GM23338 (cell line): ENCODE measurements at regions not wholly inside any gene's neighbourhood (a gene's known extent, or its start where the extent isn't known, plus 50 kb on each side); places are given as distances from the start of the nearest gene placed in this dataset.

Source experiments
- ATAC-seq: fragments of 200-7000 bp; cut with Tn5 transposase; 3 replicates; pipeline ENCODE4 v1.9.1; 2020
- DNase-seq: peaks from one replicate; pipeline ENCODE4 v3.0.0-alpha.2; 2015; ENCODE audit warnings: low spot score
- H2AFZ ChIP-seq: fragments of 200-600 bp; sonication (generic); 2 replicates; pipeline ENCODE4 v1.8.0; 2016; ENCODE audit warnings: antibody characterized with exemption, mild to moderate bottlenecking, moderate library complexity
- H3F3A ChIP-seq: fragments of 200-600 bp; sonication (generic); replicated peaks from 2 replicates; pipeline ENCODE4 v1.8.0; 2017; ENCODE audit warnings: antibody characterized with exemption, mixed run types, low read depth
- H3K27ac ChIP-seq: fragments of 200-600 bp; sonication (generic); 2 replicates; pipeline ENCODE4 v1.6.1; 2016; ENCODE audit warnings: low read depth
- H3K27me3 ChIP-seq: fragments of 200-600 bp; sonication (generic); 2 replicates; pipeline ENCODE4 v1.8.0; 2016; ENCODE audit warnings: mild to moderate bottlenecking, mixed run types, moderate library complexity; ENCODE audit not compliant: insufficient read depth
- H3K36me3 ChIP-seq: fragments of 200-600 bp; sonication (generic); 2 replicates; pipeline ENCODE4 v1.8.0; 2016; ENCODE audit warnings: mild to moderate bottlenecking; ENCODE audit not compliant: insufficient read depth
- H3K4me1 ChIP-seq: fragments of 200-600 bp; sonication (generic); 2 replicates; pipeline ENCODE4 v1.8.0; 2016; ENCODE audit warnings: mild to moderate bottlenecking, moderate library complexity; ENCODE audit not compliant: insufficient read depth
- H3K4me2 ChIP-seq: fragments of 200-600 bp; sonication (generic); 2 replicates; pipeline ENCODE4 v1.7.1; 2017; ENCODE audit warnings: mixed run types
- H3K4me3 ChIP-seq: fragments of 200-600 bp; sonication (generic); 2 replicates; pipeline ENCODE4 v1.6.1; 2016; ENCODE audit warnings: mixed run types
- H3K79me2 ChIP-seq: fragments of 200-600 bp; sonication (generic); replicated peaks from 2 replicates; pipeline ENCODE4 v1.8.0; 2017; ENCODE audit warnings: mild to moderate bottlenecking; ENCODE audit not compliant: insufficient read depth
- H3K9me2 ChIP-seq: fragments of 200-600 bp; sonication (generic); 2 replicates; pipeline ENCODE4 v1.8.0; 2017; ENCODE audit not compliant: insufficient read depth
- H4K20me1 ChIP-seq: fragments of 200-600 bp; sonication (generic); replicated peaks from 2 replicates; pipeline ENCODE4 v1.8.0; 2017; ENCODE audit warnings: mild to moderate bottlenecking; ENCODE audit not compliant: insufficient read depth
- H3K27ac Mint-ChIP-seq: 2 replicates; pipeline ENCODE4 v1.8.0; 2020; ENCODE audit warnings: inconsistent platforms, mild to moderate bottlenecking, moderate library complexity, mixed read lengths
- H3K27me3 Mint-ChIP-seq: 3 replicates; pipeline ENCODE4 v1.8.0; 2022; ENCODE audit warnings: low read depth, mild to moderate bottlenecking, moderate library complexity, mixed read lengths, inconsistent platforms; ENCODE audit not compliant: insufficient read depth, poor library complexity
- H3K36me3 Mint-ChIP-seq: 3 replicates; pipeline ENCODE4 v1.8.0; 2021; ENCODE audit warnings: low read depth, mild to moderate bottlenecking, inconsistent platforms, moderate library complexity, mixed read lengths
- H3K4me1 Mint-ChIP-seq: 3 replicates; pipeline ENCODE4 v1.8.0; 2020; ENCODE audit warnings: mild to moderate bottlenecking, inconsistent platforms, mixed read lengths
- H3K4me3 Mint-ChIP-seq: 3 replicates; pipeline ENCODE4 v1.8.0; 2021; ENCODE audit warnings: moderate library complexity, mild to moderate bottlenecking, inconsistent platforms, mixed read lengths
- H3K9me3 Mint-ChIP-seq: 3 replicates; pipeline ENCODE4 v1.8.0; 2020; ENCODE audit warnings: moderate library complexity, mild to moderate bottlenecking, inconsistent platforms, mixed read lengths
- CREB1 ChIP-seq: fragments of 250-450 bp; sonication (Bioruptor Pico); IDR thresholded peaks from 2 replicates; pipeline ENCODE4 v1.5.0; 2020; ENCODE audit warnings: low read depth, mild to moderate bottlenecking, moderate library complexity
- ETS1 ChIP-seq: IDR thresholded peaks from 2 replicates; pipeline ENCODE4 v1.6.1; 2016; ENCODE audit warnings: antibody characterized with exemption
- EZH2 ChIP-seq: fragments of 200-600 bp; sonication (generic); IDR thresholded peaks from one replicate; pipeline ENCODE4 v1.8.0; 2017; ENCODE audit warnings: antibody characterized with exemption, mild to moderate bottlenecking, low read depth; ENCODE audit not compliant: unreplicated experiment
- EZH2phosphoT487 ChIP-seq: fragments of 200-600 bp; sonication (generic); IDR thresholded peaks from one replicate; pipeline ENCODE4 v1.8.1; 2018; ENCODE audit warnings: antibody characterized with exemption; ENCODE audit not compliant: unreplicated experiment
- JUNB ChIP-seq: IDR thresholded peaks from one replicate; pipeline ENCODE4 v1.6.1; 2016; ENCODE audit warnings: antibody characterized with exemption; ENCODE audit not compliant: unreplicated experiment
- NANOG ChIP-seq: IDR thresholded peaks from 2 replicates; pipeline ENCODE4 v1.6.1; 2016; ENCODE audit warnings: antibody characterized with exemption, borderline replicate concordance
- POLR2AphosphoS5 ChIP-seq: IDR thresholded peaks from 2 replicates; pipeline ENCODE4 v1.6.1; 2016; ENCODE audit warnings: antibody characterized with exemption, low read depth
- REST ChIP-seq: IDR thresholded peaks from one replicate; pipeline ENCODE4 v1.6.1; 2018; ENCODE audit warnings: antibody characterized with exemption; ENCODE audit not compliant: unreplicated experiment
- STAT1 ChIP-seq: IDR thresholded peaks from one replicate; pipeline ENCODE4 v1.6.1; 2016; ENCODE audit warnings: antibody characterized with exemption; ENCODE audit not compliant: unreplicated experiment
- ZNF331 ChIP-seq: fragments of 250-450 bp; sonication (Bioruptor Pico); IDR thresholded peaks from 2 replicates; pipeline ENCODE4 v1.5.0; 2020; ENCODE audit warnings: low read depth, mild to moderate bottlenecking, moderate library complexity
- TF ChIP-seq, protein P1 (sequence below), 2 experiments: fragments of 200-600 bp in 1 of 2; sonication (generic) in 1 of 2; conservative IDR thresholded peaks; 2 replicates each; pipeline versions ENCODE4 v1.5.1 to v1.6.1; 2016 to 2017; ENCODE audit warnings: antibody characterized with exemption in 2 of 2, low read depth in 2 of 2, mild to moderate bottlenecking in 2 of 2, moderate library complexity in 1 of 2

GRCh38 chr15:61528581-61528910 lies 299.4 kb upstream of the RORA start (continued):
- TF ChIP-seq ZNF331 (CRISPR knock-in tag): no peak

DNA sequence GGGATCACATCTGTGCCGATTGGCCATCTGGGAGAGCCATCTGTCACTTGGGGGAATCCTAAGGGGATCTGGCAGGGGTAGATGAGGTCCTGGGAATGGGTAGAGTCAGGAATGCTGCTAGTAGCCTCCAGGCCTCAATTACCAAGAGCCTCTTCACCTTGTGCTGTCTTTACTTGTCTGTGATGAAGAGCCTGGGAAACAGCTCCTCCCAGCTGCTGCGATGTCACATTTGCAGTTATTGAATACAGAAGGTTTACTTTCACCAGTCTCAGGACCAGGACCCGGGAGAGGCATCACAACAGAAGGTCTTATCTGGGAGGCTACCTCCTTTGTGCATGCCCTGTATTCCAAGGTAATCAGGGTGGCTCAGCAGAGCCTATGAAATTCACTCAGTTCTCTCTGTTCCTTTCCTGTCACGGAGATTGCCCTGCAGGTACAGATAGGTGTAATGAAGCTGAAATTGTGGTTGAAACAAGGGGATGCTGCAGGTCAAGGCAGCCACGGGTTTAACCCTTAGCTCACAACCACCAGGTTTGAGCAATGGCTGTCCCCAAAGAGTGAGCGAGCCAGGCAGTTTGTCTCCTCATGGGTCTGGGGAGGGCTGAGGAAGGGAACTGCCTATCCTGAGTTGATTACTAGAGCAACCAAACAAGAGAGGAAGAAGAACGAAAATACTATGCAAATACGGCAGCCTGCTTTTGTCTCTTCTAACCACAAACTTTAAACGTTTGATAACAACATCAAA lies 298.9 kb upstream of the RORA start:
- peak overlapping the region; percentile 68; the same call in 1 of the 2 replicates for H3K27ac ChIP-seq
- H3F3A ChIP-seq: no peaks in the 10 kb centered on the region
- H4K20me1 ChIP-seq: no peaks in the 10 kb centered on the region
- no peaks in the 10 kb centered on the region for H3K27me3 ChIP-seq
- peak overlapping the region; percentile 26; the same call in 1 of the 3 replicates for H3K4me3 Mint-ChIP-seq
- peaks cover 19% of the 10 kb centered on the region for H3K4me1 ChIP-seq
- no peaks in the 10 kb centered on the region for H3K9me2 ChIP-seq
- DNase-seq: peak; percentile 41
- H3K36me3 ChIP-seq: no peaks in the 10 kb centered on the region
- H2AFZ ChIP-seq: peak overlapping the region; percentile 93; the same call in 1 of the 2 replicates
- peak; percentile 75 for ATAC-seq
- TF ChIP-seq NANOG: no peak
- TF ChIP-seq, protein P1, sequence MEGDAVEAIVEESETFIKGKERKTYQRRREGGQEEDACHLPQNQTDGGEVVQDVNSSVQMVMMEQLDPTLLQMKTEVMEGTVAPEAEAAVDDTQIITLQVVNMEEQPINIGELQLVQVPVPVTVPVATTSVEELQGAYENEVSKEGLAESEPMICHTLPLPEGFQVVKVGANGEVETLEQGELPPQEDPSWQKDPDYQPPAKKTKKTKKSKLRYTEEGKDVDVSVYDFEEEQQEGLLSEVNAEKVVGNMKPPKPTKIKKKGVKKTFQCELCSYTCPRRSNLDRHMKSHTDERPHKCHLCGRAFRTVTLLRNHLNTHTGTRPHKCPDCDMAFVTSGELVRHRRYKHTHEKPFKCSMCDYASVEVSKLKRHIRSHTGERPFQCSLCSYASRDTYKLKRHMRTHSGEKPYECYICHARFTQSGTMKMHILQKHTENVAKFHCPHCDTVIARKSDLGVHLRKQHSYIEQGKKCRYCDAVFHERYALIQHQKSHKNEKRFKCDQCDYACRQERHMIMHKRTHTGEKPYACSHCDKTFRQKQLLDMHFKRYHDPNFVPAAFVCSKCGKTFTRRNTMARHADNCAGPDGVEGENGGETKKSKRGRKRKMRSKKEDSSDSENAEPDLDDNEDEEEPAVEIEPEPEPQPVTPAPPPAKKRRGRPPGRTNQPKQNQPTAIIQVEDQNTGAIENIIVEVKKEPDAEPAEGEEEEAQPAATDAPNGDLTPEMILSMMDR (conservative IDR thresholded peaks at IDR 0.05; ENCODE audit: low read depth in 2 of 2): peak in 1 of 2 experiments; percentile 37; a peak in 2 of 4 replicates
- peak overlapping the region; percentile 79; the same call in 1 of the 2 replicates for H3K27ac Mint-ChIP-seq
- peak overlapping the region; percentile 4 for H3K4me2 ChIP-seq
- H3K79me2 ChIP-seq: no peaks in the 10 kb centered on the region
- H3K9me3 Mint-ChIP-seq: no peaks in the 10 kb centered on the region; the same call in 2 of the 3 replicates
- peaks cover under 1% of the 10 kb centered on the region for H3K27me3 Mint-ChIP-seq
- H3K4me1 Mint-ChIP-seq: peaks cover 27% of the 10 kb centered on the region
- H3K4me3 ChIP-seq: 0 out of 2 replicates have a peak overlapping the region, but pooled peaks have one; percentile 19
- H3K36me3 Mint-ChIP-seq: no peaks in the 10 kb centered on the region

- no peaks in the 10 kb centered on the region for H3K27me3 ChIP-seq
- TF ChIP-seq STAT1 (no peak), JUNB (no peak), ZNF331 (CRISPR knock-in tag) (no peak), CREB1 (CRISPR knock-in tag) (no peak), REST (no peak), POLR2AphosphoS5 (no peak), ETS1 (no peak), EZH2phosphoT487 (no peak), EZH2 (no peak)
- TF ChIP-seq, protein P1 (conservative IDR thresholded peaks at IDR 0.05; ENCODE audit: low read depth in 2 of 2): no peak
Observed at GRCh38 chr15:61524545-61524944, 295.4 kb upstream of the RORA start.

More at GRCh38 chr15:61524545-61524944, 295.4 kb upstream of the RORA start:
- H3K36me3 ChIP-seq: no peaks in the 10 kb centered on the region
- no peaks in the 10 kb centered on the region for H3K9me2 ChIP-seq
- H4K20me1 ChIP-seq: no peaks in the 10 kb centered on the region
- ATAC-seq (no peak), DNase-seq (no peak)
- H2AFZ ChIP-seq: no peak overlapping the region
- H3K36me3 Mint-ChIP-seq: no peaks in the 10 kb centered on the region
- no peaks in the 10 kb centered on the region; the same call in 2 of the 3 replicates for H3K9me3 Mint-ChIP-seq
- H3K4me3 ChIP-seq: no peak overlapping the region
- no peak overlapping the region for H3K4me2 ChIP-seq
- no peak overlapping the region for H3K27ac Mint-ChIP-seq
- no peak overlapping the region for H3K27ac ChIP-seq
- no peak overlapping the region for H3K4me3 Mint-ChIP-seq
- H3K4me1 Mint-ChIP-seq: peaks cover 23% of the 10 kb centered on the region
- peaks cover 19% of the 10 kb centered on the region for H3K4me1 ChIP-seq
- H3F3A ChIP-seq: no peaks in the 10 kb centered on the region
- no peaks in the 10 kb centered on the region for H3K79me2 ChIP-seq
- H3K27me3 Mint-ChIP-seq: peaks cover 7% of the 10 kb centered on the region
